Fibroblast of gingiva (primary cell): ENCODE measurements at regions not wholly inside any gene's neighbourhood (a gene's known extent, or its start where the extent isn't known, plus 50 kb on each side); places are given as distances from the start of the nearest gene placed in this dataset.

Experiments used
- DNase-seq: peaks from one replicate; pipeline ENCODE4 v3.0.0-alpha.2; 2011; ENCODE audit warnings: low read depth

GRCh38 chr15:37581866-37582532 lies 352.4 kb upstream of the TMCO5A start:
- DNase-seq, result no peak

DNA sequence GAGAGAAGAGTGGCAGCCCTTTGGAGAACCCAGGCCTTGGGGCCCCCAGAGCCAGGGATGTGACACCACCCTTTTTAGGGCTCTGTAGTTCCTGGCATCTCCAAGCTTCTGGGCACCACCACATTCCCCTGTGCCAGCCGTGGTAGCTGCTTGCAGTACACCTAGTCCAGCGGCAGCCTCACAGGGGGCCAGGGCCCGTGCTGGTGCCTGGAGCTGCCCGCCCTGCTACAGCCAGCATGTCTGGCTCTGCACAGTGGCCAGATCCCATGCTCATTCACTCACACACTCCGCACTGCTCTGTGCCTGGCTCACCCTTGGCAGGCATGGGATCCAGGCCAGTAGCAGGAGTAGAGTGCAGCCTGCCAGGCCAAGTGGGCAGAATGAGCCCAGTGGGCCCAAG lies 351.6 kb upstream of the TMCO5A start:
- DNase-seq, result no peak

DNA sequence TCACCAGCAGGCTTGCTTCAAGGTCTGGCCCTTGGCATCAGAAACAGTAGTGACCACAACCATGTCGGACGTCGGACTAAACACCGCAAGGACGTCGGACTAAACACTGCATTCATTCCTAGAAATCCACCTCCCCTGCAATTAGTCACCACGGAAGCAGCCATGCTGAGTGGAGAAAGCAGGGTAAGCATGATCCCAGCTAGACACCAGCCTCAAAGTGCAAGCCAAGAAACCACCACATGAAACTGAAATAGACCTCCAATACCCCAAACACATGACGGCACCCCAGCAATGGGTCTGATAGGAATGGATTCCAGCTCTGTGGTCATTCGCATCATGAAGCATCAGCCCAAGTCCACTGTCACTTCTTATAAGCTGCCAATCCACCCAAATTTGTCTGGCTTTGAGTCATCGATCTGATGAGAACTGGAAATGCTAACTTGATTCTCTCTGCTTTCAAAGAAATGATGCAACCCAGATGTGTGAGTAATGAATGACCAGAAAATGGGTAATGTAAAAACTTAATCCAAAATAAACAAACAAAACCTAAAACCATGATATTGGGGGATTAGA lies 348.3 kb upstream of the TMCO5A start:
- DNase-seq, result peak; percentile 7

DNA sequence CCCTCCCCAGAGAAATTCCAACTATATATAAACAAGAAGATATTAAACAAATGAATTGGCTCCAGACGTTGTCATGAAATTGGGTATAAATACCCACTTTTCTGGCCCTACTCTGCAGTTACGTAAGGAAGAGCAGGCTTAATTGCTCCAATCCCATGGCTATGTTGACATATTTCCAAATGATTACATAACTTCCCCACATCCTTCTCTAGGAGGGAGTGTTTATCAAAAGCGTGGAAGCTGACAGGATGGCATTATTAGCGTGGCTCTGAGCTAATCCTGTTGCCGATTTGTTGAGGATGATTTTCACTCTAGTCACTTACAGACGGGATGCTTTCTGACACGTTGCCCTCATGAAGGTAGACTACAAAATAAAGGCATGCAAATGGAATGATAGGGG lies 347.5 kb upstream of the TMCO5A start:
- no peak for DNase-seq

GRCh38 chr15:37594417-37594816 lies 340.0 kb upstream of the TMCO5A start:
- no peak for DNase-seq

GRCh38 chr15:37595426-37595970 lies 338.9 kb upstream of the TMCO5A start:
- DNase-seq, result no peak

- no peak for DNase-seq
Measured at GRCh38 chr15:37599156-37599555, 335.3 kb upstream of the TMCO5A start.

DNA sequence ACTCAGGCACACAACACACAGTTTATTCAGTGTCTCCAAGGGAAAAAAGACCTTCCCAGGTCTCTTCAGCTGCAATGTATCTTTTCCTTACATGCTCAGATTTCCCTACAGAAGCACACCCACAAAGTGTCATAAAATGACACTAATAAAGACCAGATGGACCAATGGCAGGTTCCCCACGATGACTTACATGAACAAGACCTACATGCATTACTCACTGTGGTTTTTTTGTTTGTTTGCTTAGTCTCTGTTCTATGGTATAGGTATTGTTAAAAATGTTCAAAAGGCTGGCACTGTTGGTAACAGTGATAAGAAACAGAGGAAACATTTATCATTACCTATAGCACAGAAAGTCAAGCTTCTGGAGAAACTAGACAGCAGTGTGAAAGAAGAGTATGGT lies 318.2 kb upstream of the TMCO5A start:
- no peak for DNase-seq

GRCh38 chr15:37618353-37618752 lies 316.1 kb upstream of the TMCO5A start:
- DNase-seq, result no peak

GRCh38 chr15:37619358-37620042 lies 314.9 kb upstream of the TMCO5A start:
- no peak for DNase-seq

DNA sequence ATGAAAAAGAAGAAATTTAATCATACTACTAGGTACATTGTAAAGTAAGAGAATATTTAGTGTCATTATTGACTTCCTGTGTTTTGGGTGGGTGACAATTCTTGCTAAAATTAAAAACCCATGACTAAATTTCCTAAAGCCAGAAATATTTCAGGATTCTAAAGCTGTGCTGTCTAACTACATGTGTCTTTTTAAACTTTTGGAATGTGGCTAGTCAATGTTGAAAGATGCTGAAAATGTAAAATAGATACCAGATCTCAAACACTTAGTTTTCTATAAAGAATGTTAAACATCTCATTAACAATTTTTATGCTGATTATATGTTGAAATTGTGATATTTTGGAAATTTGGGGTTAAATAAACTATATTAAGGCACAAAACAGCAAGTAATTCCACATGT lies 308.9 kb upstream of the TMCO5A start:
- no peak for DNase-seq

DNA sequence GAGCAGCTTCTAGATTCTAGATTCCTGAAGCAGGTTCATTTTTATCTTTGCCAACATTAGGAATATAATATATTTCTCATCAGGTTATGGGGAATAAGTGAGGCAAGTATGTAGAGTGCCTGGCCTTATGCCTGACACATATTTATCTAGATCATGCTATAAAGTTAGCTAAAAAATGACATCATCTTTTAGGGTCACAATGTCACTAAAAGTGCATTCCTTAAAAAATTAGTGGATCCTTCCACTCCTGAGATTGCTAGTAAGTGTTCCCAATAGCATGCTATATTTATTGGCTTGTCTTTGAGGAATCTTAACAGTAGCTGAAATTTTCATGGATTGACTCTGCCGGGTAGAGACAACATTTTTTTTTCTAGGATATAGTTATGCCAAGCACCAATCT lies 305.9 kb upstream of the TMCO5A start:
- DNase-seq, result no peak

- no peak for DNase-seq
Measured at GRCh38 chr15:37636736-37637135, 297.7 kb upstream of the TMCO5A start.

DNA sequence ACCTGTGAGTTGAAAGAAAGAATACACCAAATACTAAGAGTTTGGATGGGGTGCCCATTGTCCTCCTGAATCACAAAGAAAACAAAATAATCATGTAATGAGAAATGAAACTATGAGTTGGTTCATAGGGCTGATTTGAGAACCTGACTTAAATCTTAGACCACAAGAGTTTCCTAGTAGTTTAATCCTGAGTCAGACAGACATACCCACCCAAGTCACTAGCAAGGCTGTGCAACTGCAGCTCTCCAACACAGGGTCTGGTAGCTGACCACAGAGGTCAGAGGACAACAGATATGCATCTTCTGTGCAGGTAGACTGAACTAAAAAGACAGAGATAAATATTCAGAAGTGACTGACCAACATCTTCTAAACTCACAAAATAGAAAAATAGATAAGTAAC lies 296.3 kb upstream of the TMCO5A start:
- no peak for DNase-seq

DNA sequence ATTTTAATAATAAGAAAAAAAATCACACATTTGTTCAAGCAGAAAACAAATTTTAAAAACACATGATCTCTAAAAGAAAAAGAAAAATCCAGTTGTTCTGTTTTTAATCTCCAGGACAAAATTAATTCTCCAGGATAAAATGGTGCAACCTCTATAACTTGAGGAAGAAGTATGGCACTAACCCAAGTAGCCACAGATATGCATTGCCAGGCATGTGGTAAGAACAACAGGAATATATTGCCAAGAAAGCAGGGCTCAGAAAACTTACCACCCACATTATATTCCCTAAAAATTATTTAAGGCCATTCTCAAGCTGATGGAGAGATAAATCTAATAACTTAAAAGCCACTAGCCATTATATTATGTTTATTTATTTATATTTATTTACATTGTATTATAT lies 295.7 kb upstream of the TMCO5A start:
- no peak for DNase-seq

GRCh38 chr15:37652646-37653417 lies 281.6 kb upstream of the TMCO5A start:
- no peak for DNase-seq

DNA sequence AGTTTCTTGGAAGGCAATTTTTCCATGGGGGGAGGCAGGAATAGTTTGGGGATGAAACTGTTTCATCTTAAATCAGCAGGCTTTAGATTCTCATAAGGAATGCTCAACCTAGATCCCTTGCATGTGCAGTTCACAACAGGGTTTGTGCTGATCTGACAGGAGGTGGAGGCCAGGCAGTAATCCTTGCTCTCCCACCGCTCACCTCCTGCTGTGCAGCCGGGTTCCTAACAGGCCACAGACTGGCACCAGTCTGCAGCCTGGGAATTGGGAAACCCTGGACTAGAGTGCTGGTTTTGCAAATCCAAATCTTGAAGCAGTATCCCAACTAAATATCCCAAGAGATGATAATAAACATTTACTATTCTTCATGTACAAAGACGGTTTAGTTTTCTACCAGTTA lies 256.3 kb upstream of the TMCO5A start:
- no peak for DNase-seq

GRCh38 chr15:37679627-37680026 lies 254.8 kb upstream of the TMCO5A start:
- DNase-seq, result no peak

DNA sequence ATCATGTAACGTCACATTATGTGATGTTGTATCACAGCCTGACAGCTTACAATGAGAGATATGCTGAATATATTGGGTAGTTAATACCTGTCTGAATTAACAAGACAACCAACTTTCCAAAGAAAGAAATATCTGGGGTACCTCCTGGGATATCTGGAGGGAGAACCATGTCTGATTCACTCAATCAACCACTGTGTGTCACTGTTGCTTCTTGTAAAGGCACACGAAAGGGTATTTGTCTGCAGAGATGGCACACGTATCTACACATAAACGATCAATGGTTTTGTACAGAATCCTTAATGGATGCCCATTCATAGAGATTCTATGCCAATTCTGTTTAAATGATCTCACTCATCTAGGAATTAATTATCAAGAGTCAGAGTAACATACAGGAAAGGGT lies 252.1 kb upstream of the TMCO5A start:
- no peak for DNase-seq

- DNase-seq, result no peak
Measured at GRCh38 chr15:37691911-37692310, 242.5 kb upstream of the TMCO5A start.

DNA sequence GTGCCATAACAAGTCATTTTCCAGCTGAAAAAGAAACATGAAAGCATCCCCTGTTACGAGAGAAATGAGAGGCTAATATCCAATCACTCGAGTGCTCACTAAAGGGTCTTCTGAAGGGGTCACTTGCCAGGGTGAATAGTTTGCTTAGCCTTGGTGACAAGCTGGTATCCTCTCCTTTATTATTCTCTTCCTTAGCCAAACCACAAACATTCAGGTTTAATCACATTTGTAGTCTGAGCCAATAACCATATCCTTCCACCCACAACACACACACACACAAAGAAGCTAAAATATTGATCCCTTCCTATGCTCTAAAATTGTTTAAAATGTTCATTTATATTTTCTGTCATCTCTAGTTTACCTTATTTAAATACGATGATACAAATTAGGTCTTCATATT lies 240.5 kb upstream of the TMCO5A start:
- no peak for DNase-seq

GRCh38 chr15:37695719-37696118 lies 238.7 kb upstream of the TMCO5A start:
- DNase-seq, result no peak

DNA sequence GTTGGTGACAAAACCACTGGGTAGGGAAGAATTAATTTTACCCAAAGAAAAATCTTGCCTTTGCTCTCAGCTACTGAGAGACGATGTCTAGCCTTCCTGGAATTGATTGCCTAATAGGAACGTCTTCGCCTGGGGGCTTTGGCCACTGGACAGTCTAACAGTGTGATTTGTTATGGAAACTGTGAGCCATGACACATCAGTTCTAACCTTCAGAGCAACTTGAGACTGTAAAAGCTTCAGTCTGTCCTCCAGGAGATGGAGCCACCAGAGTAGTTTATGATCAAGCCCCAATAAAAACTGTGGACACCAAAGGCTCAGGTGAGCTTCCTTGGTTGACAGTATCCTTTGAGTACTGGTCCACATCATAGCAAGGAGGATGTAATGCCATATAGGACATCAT lies 235.8 kb upstream of the TMCO5A start:
- DNase-seq, result peak; percentile 2
